Epithelial cell of esophagus (primary cell): ENCODE measurements at regions not wholly inside any gene's neighbourhood (a gene's known extent, or its start where the extent isn't known, plus 50 kb on each side); places are given as distances from the start of the nearest gene placed in this dataset.

Experiments used
- DNase-seq: peaks from one replicate; pipeline ENCODE4 v3.0.0; 2010; ENCODE audit warnings: low read depth
- H3K4me3 ChIP-seq: 2 replicates; pipeline ENCODE4 v1.5.1; 2011; ENCODE audit warnings: mild to moderate bottlenecking, low read length, control low read depth
- CTCF ChIP-seq: IDR thresholded peaks from 2 replicates; pipeline ENCODE4 v1.5.1; 2011; ENCODE audit warnings: low read depth, mild to moderate bottlenecking, low read length, control low read depth, inconsistent platforms; ENCODE audit not compliant: insufficient read depth; ENCODE audit errors: missing control alignments

GRCh38 chr6:130602151-130602770 lies 224.9 kb upstream of the SMLR1 start:
- no peak for TF ChIP-seq CTCF
- H3K4me3 ChIP-seq = no peak overlapping the region
- peak; percentile 97 for DNase-seq

DNA sequence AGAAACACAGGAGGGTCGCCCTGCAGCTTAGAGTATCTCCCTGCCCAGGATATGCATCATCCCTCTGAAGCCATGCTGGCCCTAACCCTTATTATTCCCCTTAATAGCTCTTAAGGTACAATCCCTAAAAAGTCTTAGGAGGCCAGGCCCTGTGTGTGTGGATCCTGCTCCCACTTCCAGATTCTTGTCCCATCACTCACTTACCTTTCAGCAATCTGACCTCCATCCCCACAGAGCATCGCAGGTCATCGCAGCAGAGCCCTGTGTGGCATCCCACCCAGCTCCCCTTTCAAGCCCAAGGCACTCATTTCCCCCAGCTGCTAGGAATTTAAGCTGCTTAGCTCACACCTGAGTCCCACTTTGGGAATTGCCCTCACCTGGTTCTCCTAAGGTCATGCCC lies 223.8 kb upstream of the SMLR1 start:
- no peak for DNase-seq
- no peak overlapping the region for H3K4me3 ChIP-seq
- no peak for TF ChIP-seq CTCF

DNA sequence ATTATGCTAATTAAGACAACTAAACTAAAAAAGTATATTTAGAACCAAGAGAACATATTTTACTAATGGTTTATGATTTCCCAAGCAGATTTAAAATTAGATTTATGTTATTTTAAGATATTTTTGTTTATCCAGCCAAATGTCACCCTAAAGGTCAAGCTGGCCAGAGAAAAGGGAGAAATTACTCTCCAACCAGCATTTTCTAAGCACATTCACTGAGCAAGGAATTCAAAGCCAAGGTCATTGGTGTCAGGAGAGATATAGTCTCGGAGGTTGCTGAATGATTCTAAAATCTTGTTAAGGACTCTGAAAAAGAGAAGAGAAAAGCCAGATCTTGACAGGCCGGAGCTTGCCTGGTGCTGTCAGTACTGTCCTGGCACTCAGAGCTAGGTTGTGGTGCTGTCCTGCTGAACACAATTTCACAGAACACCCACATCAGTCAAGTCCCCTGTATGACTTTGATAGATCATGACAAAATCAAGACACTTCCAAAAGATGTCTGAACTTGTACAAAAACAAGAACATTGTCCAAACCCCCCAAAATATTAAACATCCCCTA lies 222.3 kb upstream of the SMLR1 start:
- peak; percentile 13 for DNase-seq
- no peak for TF ChIP-seq CTCF
- no peak overlapping the region for H3K4me3 ChIP-seq

DNA sequence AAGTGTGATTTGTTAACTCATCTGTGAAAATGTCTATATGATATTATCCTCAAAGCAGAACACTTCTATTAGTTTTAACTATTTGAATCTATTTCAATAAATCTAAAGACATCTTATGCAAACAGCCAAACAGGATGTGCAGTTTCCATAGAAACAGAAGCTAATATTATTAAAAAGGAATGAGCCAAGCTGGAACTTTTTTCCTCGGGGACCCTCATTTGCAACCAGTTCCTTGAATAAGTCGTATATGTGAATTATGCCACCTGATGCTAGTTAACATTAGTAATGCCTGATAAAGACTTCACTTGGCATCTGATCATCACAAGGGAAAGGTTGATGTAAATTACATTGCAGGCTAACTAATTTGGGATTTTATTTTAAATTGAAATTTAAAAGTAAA lies 216.9 kb upstream of the SMLR1 start:
- no peak overlapping the region for H3K4me3 ChIP-seq
- no peak for TF ChIP-seq CTCF
- DNase-seq = no peak

DNA sequence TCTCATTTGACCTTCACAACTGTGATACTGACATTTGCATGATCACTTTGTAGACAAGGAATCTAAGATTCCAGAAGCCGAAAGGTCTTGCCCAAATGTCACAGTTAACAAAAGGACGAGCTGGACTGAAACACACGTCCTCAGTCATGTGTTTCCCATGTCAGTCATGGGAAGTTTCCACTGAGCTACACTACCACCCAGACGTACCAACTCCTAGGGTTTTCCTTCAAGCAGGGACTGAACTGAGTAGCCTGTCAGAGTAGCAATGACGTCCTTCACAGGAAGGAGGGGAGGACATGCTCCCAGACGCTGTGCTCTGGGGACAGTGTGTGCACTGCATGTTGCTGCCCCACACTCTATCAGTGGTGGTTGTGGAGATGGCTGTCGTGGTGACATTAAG lies 215.8 kb upstream of the SMLR1 start:
- no peak for DNase-seq
- TF ChIP-seq CTCF = no peak
- no peak overlapping the region for H3K4me3 ChIP-seq

DNA sequence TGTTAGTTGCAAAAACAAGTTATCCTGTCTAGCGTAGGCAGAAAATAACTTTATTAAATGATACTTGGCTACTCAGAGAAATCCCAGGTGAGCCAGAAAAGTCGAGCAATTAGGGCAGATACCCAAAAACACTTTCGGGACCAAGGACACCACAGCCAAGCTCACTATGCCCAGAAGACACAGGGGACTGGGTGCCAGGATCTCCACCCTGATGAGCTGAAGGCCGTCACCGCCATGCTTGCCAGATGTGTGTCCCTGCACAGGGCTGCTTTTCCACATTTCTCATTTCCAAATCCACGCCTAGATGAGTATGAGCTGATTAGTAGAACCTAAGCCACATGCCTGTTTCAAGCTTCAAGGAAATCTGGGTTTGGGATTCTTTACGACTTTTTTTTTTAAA lies 214.0 kb upstream of the SMLR1 start:
- no peak overlapping the region for H3K4me3 ChIP-seq
- DNase-seq = no peak
- no peak for TF ChIP-seq CTCF

DNA sequence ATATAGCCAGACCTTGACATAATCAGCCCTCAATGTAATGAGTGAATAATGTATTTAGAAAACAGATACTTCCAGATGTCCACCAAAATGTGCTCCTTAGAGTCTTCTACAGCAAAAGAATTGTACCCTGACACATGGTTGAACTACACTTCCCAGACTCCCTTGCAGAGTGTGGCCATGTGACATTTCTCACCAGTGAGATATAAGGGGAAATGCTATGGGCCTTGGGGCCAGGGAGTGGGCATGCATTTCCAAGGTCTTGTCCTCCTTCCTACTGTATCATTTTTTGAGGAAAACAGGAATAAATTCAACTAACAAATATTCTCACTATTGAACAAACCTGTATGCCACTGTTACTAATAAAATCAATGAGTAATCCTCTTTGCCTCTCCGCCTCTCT lies 211.4 kb upstream of the SMLR1 start:
- H3K4me3 ChIP-seq = no peak overlapping the region
- TF ChIP-seq CTCF = no peak
- no peak for DNase-seq
